Astrocyte (in vitro differentiated cells and primary cell): ENCODE measurements at regions not wholly inside any gene's neighbourhood (a gene's known extent, or its start where the extent isn't known, plus 50 kb on each side); places are given as distances from the start of the nearest gene placed in this dataset.

ENCODE experiments used
- EZH2 ChIP-seq: IDR thresholded peaks from 2 replicates; pipeline ENCODE4 v1.6.1; 2012; ENCODE audit warnings: mild to moderate bottlenecking, low read length, inconsistent platforms; ENCODE audit not compliant: insufficient read depth
- TF ChIP-seq, protein P1 (sequence below): IDR thresholded peaks from 2 replicates; pipeline ENCODE4 v1.5.1; 2011; ENCODE audit warnings: low read depth, mild to moderate bottlenecking, inconsistent platforms, low read length, moderate library complexity; ENCODE audit not compliant: insufficient read depth

DNA sequence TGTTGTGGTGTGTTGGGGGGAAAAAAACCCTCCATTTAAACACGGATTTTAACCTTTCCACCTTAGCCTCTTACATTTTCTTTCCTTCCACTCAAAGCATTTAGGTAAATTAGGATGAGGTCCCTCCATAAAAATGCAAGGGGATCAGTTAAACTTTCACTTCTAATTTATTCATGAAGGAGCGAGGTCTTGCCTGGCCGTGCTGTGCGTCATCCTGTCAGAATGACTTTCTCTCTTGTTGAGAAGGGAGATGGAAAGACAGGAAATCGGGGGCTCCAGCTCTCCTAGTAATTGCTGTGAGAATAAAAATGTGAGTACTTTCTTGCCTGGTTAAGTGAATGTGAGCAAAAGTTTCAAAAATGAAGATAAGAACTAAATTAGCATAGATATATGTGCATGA is 962.3 kb upstream of the NR2F2 start:
- TF ChIP-seq, protein P1, sequence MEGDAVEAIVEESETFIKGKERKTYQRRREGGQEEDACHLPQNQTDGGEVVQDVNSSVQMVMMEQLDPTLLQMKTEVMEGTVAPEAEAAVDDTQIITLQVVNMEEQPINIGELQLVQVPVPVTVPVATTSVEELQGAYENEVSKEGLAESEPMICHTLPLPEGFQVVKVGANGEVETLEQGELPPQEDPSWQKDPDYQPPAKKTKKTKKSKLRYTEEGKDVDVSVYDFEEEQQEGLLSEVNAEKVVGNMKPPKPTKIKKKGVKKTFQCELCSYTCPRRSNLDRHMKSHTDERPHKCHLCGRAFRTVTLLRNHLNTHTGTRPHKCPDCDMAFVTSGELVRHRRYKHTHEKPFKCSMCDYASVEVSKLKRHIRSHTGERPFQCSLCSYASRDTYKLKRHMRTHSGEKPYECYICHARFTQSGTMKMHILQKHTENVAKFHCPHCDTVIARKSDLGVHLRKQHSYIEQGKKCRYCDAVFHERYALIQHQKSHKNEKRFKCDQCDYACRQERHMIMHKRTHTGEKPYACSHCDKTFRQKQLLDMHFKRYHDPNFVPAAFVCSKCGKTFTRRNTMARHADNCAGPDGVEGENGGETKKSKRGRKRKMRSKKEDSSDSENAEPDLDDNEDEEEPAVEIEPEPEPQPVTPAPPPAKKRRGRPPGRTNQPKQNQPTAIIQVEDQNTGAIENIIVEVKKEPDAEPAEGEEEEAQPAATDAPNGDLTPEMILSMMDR = no peak
- TF ChIP-seq EZH2 = no peak
